ENCODE measurements at regions not wholly inside any gene's neighbourhood (a gene's known extent, or its start where the extent isn't known, plus 50 kb on each side); places are given as distances from the start of the nearest gene placed in this dataset.
"Not testable (repeated sequence)": the region's sequence is repeated elsewhere in the genome, so short reads cannot be mapped to it uniquely, and the experiment has no call there.

DNA sequence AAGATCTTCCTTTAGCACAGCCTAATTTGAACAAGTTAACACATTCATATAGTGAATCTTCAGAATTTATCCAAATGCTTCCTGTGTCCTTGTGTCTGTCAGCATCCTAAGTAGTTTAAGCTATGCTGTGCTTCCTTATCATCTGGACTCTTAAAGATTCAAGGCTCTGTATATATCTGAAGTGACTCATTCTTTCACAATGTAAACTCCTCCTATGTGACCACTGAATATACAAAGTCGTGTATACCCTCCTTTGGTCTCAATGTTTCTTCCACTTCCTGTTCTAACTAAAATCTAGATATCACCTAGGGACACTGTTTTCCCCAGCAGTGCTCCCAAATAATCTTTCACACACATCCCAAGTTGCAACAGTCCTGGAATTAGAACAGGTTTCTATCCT is 935.7 kb upstream of the NUDT12 start:
- Histone ChIP-seq H3K27ac (ENCODE audit: low read depth, low read length) (no peak overlapping the region), H3K4me3 (ENCODE audit: low read length in 2 of 2) (no peak overlapping the region), H3K36me3 (ENCODE audit: insufficient read depth, low read length) (no peaks in the 10 kb centered on the region), H3K4me1 (ENCODE audit: insufficient read depth, low read length) (no peaks in the 10 kb centered on the region), H3K27me3 (ENCODE audit: insufficient read depth, low read length) (no peaks in the 10 kb centered on the region), H3K9me3 (ENCODE audit: control insufficient read depth in 1 of 2, low read length in 2 of 2) (no peaks in the 10 kb centered on the region)
- H3K9me3 Mint-ChIP-seq, result peaks cover 2 to 10% (median 5%) of the 10 kb centered on the region in 8 donors
- POLR2A ChIA-PET (ENCODE audit: partially characterized antibody), result no interaction called here
- no peaks in the 10 kb centered on the region for H3K4me1 Mint-ChIP-seq
- CTCF ChIA-PET (ENCODE audit: partially characterized antibody), result no interaction called here
- no peak overlapping the region for H3K4me3 Mint-ChIP-seq
- intact Hi-C loops (cut with micrococcal nuclease), result no loop called here
- DNase-seq, result no peak
- H3K27ac Mint-ChIP-seq, result no peak overlapping the region
- no peaks in the 10 kb centered on the region for H3K36me3 Mint-ChIP-seq
- no peaks in the 10 kb centered on the region for H3K27me3 Mint-ChIP-seq

DNA sequence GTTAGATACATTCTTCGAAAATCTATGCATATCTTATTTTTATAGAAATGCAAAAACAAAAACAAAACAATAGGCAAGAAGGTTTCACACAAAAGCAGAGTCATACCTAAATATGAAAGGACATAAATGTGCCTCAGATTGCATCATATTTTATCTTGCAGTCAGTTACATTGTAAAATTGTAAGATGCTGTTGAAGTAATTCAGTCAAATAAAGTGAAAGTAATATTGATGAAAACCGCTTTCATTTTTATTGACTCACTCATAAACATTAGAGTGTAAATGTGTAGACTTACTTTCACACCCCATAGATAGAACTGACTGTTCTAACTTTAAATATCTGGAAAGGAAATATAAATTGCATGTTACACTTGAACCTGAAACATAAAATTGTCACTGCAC is 931.5 kb upstream of the NUDT12 start:
- Mint-ChIP-seq H3K4me1 (no peaks in the 10 kb centered on the region), H3K9me3 (peaks cover 0 to 7% (median under 1%) of the 10 kb centered on the region in 8 donors), H3K4me3 (no peak overlapping the region), H3K27me3 (no peaks in the 10 kb centered on the region), H3K27ac (no peak overlapping the region), H3K36me3 (no peaks in the 10 kb centered on the region)
- H3K4me1 ChIP-seq (ENCODE audit: insufficient read depth, low read length), result no peaks in the 10 kb centered on the region
- POLR2A ChIA-PET (ENCODE audit: partially characterized antibody), result no interaction called here
- H3K36me3 ChIP-seq (ENCODE audit: insufficient read depth, low read length), result no peaks in the 10 kb centered on the region
- no peaks in the 10 kb centered on the region for H3K27me3 ChIP-seq (ENCODE audit: insufficient read depth, low read length)
- H3K9me3 ChIP-seq (ENCODE audit: control insufficient read depth in 1 of 2, low read length in 2 of 2), result no peaks in the 10 kb centered on the region
- DNase-seq, result no peak
- CTCF ChIA-PET (ENCODE audit: partially characterized antibody), result no interaction called here
- H3K4me3 ChIP-seq (ENCODE audit: low read length in 2 of 2), result no peak overlapping the region
- H3K27ac ChIP-seq (ENCODE audit: low read depth, low read length), result no peak overlapping the region
- intact Hi-C loops (cut with micrococcal nuclease), result no loop called here

DNA sequence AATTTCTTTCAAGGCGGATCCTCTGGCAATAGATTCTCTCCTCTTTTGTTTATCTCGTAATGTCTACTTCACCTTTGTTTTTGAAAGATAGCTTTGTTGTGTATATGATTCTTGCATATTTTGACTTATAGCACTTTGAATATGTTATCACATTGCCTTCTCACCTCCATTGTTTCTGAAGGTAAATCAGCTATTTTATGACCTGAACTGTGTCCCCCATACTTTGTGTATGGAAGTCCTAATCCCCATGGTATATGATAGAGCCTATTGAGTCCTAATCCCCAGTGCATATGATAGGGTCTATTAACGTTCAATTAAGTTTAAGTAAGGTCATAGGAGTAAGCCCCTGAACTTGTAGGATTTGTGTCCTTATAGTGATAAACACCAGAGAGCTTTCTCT is 910.2 kb upstream of the NUDT12 start:
- no peaks in the 10 kb centered on the region for H3K36me3 Mint-ChIP-seq
- Histone ChIP-seq H3K4me3 (ENCODE audit: low read length in 2 of 2) (no peak overlapping the region), H3K36me3 (ENCODE audit: insufficient read depth, low read length) (no peaks in the 10 kb centered on the region), H3K27me3 (ENCODE audit: insufficient read depth, low read length) (no peaks in the 10 kb centered on the region), H3K9me3 (ENCODE audit: control insufficient read depth in 1 of 2, low read length in 2 of 2) (no peaks in the 10 kb centered on the region), H3K27ac (ENCODE audit: low read depth, low read length) (no peak overlapping the region), H3K4me1 (ENCODE audit: insufficient read depth, low read length) (no peaks in the 10 kb centered on the region)
- H3K27me3 Mint-ChIP-seq, result no peaks in the 10 kb centered on the region
- peaks cover 0 to 25% (median 14%) of the 10 kb centered on the region in 8 donors for H3K9me3 Mint-ChIP-seq
- no peak for DNase-seq
- intact Hi-C loops (cut with micrococcal nuclease), result no loop called here
- H3K4me3 Mint-ChIP-seq, result no peak overlapping the region
- H3K27ac Mint-ChIP-seq, result no peak overlapping the region
- CTCF ChIA-PET (ENCODE audit: partially characterized antibody), result no interaction called here
- POLR2A ChIA-PET (ENCODE audit: partially characterized antibody), result no interaction called here
- no peaks in the 10 kb centered on the region for H3K4me1 Mint-ChIP-seq

DNA sequence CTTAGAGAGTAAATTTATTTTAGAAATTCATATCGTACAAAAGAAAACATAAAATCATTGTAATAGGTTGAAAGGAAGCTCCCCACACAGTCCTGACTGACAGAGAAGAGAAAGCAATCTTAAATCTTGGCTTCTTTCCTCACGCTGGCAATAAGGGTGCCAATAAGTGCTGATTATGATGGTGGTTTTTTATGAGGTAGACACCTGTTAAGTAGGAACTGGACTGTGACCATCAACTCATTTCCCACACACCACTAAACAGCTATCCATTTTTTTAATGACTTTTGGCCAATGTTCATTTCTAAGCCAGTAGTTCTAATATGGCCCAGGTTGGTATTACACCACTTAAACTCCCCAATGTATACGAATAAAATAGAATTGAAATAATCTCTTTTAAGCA is 893.5 kb upstream of the NUDT12 start:
- Histone ChIP-seq H3K27me3 (ENCODE audit: insufficient read depth, low read length) (no peaks in the 10 kb centered on the region), H3K36me3 (ENCODE audit: insufficient read depth, low read length) (no peaks in the 10 kb centered on the region), H3K4me3 (ENCODE audit: low read length in 2 of 2) (no peak overlapping the region), H3K9me3 (ENCODE audit: control insufficient read depth in 1 of 2, low read length in 2 of 2) (no peaks in the 10 kb centered on the region), H3K4me1 (ENCODE audit: insufficient read depth, low read length) (no peaks in the 10 kb centered on the region), H3K27ac (ENCODE audit: low read depth, low read length) (no peak overlapping the region)
- Mint-ChIP-seq H3K4me3 (no peak overlapping the region), H3K4me1 (no peaks in the 10 kb centered on the region), H3K36me3 (no peaks in the 10 kb centered on the region), H3K9me3 (peaks cover 0 to 22% (median 9%) of the 10 kb centered on the region in 8 donors), H3K27ac (no peak overlapping the region), H3K27me3 (no peaks in the 10 kb centered on the region)
- intact Hi-C loops (cut with micrococcal nuclease), result no loop called here
- CTCF ChIA-PET (ENCODE audit: partially characterized antibody), result no interaction called here
- POLR2A ChIA-PET (ENCODE audit: partially characterized antibody), result no interaction called here
- no peak for DNase-seq

DNA sequence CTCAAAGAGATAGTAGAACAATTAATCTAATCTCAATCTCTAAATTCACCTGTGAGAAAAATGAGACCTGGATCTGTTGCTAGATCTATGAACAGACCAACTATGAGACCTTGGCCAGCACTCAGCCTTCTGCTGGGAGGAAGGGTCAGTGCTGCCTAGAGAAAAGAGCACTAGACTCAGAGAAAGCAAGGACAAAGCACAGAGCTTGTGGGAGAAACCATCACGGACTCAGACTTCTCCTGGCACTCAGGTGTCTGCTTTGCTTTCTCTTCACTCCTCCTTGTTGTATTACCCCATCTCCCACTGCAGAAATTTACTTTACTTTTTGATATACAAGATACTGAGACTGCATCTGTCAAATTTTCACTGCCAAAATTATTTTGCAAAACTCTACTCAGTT is 890.0 kb upstream of the NUDT12 start:
- no peak overlapping the region for H3K27ac ChIP-seq (ENCODE audit: low read depth, low read length)
- intact Hi-C loops (cut with micrococcal nuclease), result no loop called here
- no peaks in the 10 kb centered on the region for H3K36me3 Mint-ChIP-seq
- ChIA-PET POLR2A (ENCODE audit: partially characterized antibody) (no interaction called here), CTCF (ENCODE audit: partially characterized antibody) (no interaction called here)
- DNase-seq, result no peak
- H3K27me3 Mint-ChIP-seq, result no peaks in the 10 kb centered on the region
- no peak overlapping the region for H3K27ac Mint-ChIP-seq
- H3K9me3 Mint-ChIP-seq, result peaks cover 0 to 14% (median 4%) of the 10 kb centered on the region in 8 donors
- no peaks in the 10 kb centered on the region for H3K4me1 ChIP-seq (ENCODE audit: insufficient read depth, low read length)
- H3K36me3 ChIP-seq (ENCODE audit: insufficient read depth, low read length), result no peaks in the 10 kb centered on the region
- no peaks in the 10 kb centered on the region for H3K27me3 ChIP-seq (ENCODE audit: insufficient read depth, low read length)
- H3K4me1 Mint-ChIP-seq, result no peaks in the 10 kb centered on the region
- H3K9me3 ChIP-seq (ENCODE audit: control insufficient read depth in 1 of 2, low read length in 2 of 2), result no peaks in the 10 kb centered on the region
- H3K4me3 Mint-ChIP-seq, result no peak overlapping the region
- H3K4me3 ChIP-seq (ENCODE audit: low read length in 2 of 2), result no peak overlapping the region

DNA sequence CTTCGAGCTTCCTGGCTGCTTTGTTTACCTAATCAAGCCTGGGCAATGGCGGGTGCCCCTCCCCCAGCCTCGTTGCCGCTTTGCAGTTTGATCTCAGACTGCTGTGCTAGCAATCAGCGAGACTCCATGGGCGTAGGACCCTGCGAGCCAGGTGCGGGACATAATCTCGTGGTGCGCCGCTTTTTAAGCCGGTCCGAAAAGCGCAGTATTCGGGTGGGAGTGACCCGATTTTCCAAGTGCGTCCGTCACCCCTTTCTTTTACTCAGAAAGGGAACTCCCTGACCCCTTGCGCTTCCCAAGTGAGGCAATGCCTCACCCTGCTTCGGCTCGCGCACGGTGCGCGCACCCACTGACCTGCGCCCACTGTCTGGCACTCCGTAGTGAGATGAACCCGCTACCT is 889.3 kb upstream of the NUDT12 start:
- H3K9me3 ChIP-seq (ENCODE audit: control insufficient read depth in 1 of 2, low read length in 2 of 2); H3K27me3 Mint-ChIP-seq; POLR2A ChIA-PET (ENCODE audit: partially characterized antibody); H3K36me3 Mint-ChIP-seq; H3K27me3 ChIP-seq (ENCODE audit: insufficient read depth, low read length); H3K4me1 ChIP-seq (ENCODE audit: insufficient read depth, low read length); H3K36me3 ChIP-seq (ENCODE audit: insufficient read depth, low read length); DNase-seq; H3K27ac Mint-ChIP-seq; H3K27ac ChIP-seq (ENCODE audit: low read depth, low read length); CTCF ChIA-PET (ENCODE audit: partially characterized antibody); H3K4me1 Mint-ChIP-seq; H3K4me3 ChIP-seq (ENCODE audit: low read length in 2 of 2); intact Hi-C loops (cut with micrococcal nuclease); H3K4me3 Mint-ChIP-seq: not testable (repeated sequence)
- peaks cover 0 to 14% (median 4%) of the 10 kb centered on the region in 8 donors for H3K9me3 Mint-ChIP-seq

DNA sequence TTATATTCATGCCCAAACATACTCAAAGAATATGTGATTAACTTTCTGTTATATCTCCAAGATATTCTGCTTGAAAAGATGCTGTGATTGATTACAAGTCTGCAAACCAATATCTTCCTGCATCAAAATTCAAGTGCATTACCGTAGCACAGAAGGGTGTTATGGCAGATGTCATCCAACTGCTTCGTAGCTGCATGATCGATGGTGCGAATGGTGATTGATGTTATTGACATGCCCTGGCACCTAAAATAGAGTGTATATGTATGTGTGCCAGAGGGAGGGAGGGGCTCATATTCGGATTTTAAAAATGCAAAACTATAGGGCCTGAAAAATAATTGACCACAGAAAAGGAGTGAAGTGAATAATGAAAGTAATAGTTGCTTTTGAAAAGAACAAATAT is 882.1 kb upstream of the NUDT12 start:
- no peak overlapping the region for H3K27ac Mint-ChIP-seq

DNA sequence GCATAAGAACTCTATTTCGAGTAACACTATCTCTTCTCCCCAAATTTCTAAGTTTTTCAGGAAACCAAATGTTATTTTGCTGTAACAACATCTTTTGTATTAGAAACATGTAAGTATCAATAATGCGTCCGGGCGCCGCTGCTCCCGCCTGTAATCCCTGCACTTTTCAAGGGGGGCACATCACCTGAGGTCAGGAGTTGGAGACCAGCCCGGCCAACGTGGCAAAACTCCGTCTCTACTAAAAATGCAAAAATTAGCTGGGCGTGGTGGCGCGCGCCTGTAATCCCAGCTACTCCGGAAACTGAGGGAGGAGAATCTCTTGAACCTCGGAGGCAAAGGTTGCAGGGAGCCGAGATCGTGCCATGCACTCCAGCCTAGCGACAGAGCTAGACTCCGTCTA is 881.1 kb upstream of the NUDT12 start:
- no peak for DNase-seq
- H3K4me1 ChIP-seq (ENCODE audit: insufficient read depth, low read length), result no peaks in the 10 kb centered on the region
- H3K27me3 Mint-ChIP-seq, result no peaks in the 10 kb centered on the region
- H3K4me3 ChIP-seq (ENCODE audit: low read length in 2 of 2), result no peak overlapping the region
- H3K27ac Mint-ChIP-seq, result no peak overlapping the region
- no peaks in the 10 kb centered on the region for H3K36me3 Mint-ChIP-seq
- no peaks in the 10 kb centered on the region for H3K4me1 Mint-ChIP-seq
- CTCF ChIA-PET (ENCODE audit: partially characterized antibody), result no interaction called here
- intact Hi-C loops (cut with micrococcal nuclease), result no loop called here
- no peak overlapping the region for H3K4me3 Mint-ChIP-seq
- no peaks in the 10 kb centered on the region for H3K9me3 ChIP-seq (ENCODE audit: control insufficient read depth in 1 of 2, low read length in 2 of 2)
- H3K9me3 Mint-ChIP-seq, result peaks cover 0 to 11% (median 2%) of the 10 kb centered on the region in 8 donors
- H3K36me3 ChIP-seq (ENCODE audit: insufficient read depth, low read length), result no peaks in the 10 kb centered on the region
- H3K27ac ChIP-seq (ENCODE audit: low read depth, low read length), result no peak overlapping the region
- POLR2A ChIA-PET (ENCODE audit: partially characterized antibody), result no interaction called here
- H3K27me3 ChIP-seq (ENCODE audit: insufficient read depth, low read length), result no peaks in the 10 kb centered on the region

More for the DNA sequence above, 882.1 kb upstream of the NUDT12 start:
- Histone ChIP-seq H3K9me3 (ENCODE audit: control insufficient read depth in 1 of 2, low read length in 2 of 2) (no peaks in the 10 kb centered on the region), H3K27ac (ENCODE audit: low read depth, low read length) (no peak overlapping the region), H3K36me3 (ENCODE audit: insufficient read depth, low read length) (no peaks in the 10 kb centered on the region), H3K27me3 (ENCODE audit: insufficient read depth, low read length) (no peaks in the 10 kb centered on the region), H3K4me3 (ENCODE audit: low read length in 2 of 2) (no peak overlapping the region), H3K4me1 (ENCODE audit: insufficient read depth, low read length) (no peaks in the 10 kb centered on the region)
- DNase-seq, result no peak
- no peak overlapping the region for H3K4me3 Mint-ChIP-seq
- POLR2A ChIA-PET (ENCODE audit: partially characterized antibody), result no interaction called here
- intact Hi-C loops (cut with micrococcal nuclease), result no loop called here
- H3K4me1 Mint-ChIP-seq, result no peaks in the 10 kb centered on the region
- peaks cover 0 to 11% (median 3%) of the 10 kb centered on the region in 8 donors for H3K9me3 Mint-ChIP-seq
- no peaks in the 10 kb centered on the region for H3K27me3 Mint-ChIP-seq
- CTCF ChIA-PET (ENCODE audit: partially characterized antibody), result no interaction called here
- H3K36me3 Mint-ChIP-seq, result no peaks in the 10 kb centered on the region
